NB4 (cell line): ENCODE measurements at regions not wholly inside any gene's neighbourhood (a gene's known extent, or its start where the extent isn't known, plus 50 kb on each side); places are given as distances from the start of the nearest gene placed in this dataset.
A peak's percentile ranks its signal among the peaks of the same experiment; 100 is the strongest.

ENCODE experiments used
- DNase-seq: peaks from one replicate; pipeline ENCODE4 v3.0.0; 2010; ENCODE audit warnings: low read depth
- H3K4me3 ChIP-seq: one replicate; pipeline ENCODE4 v1.5.1; 2011; ENCODE audit warnings: mild to moderate bottlenecking, low read depth, low read length, moderate library complexity
- CTCF ChIP-seq: IDR thresholded peaks from one replicate; pipeline ENCODE4 v1.5.1; 2012; ENCODE audit warnings: low read depth, low read length
- MAX ChIP-seq: IDR thresholded peaks from 2 replicates; pipeline ENCODE4 v1.6.1; 2011; ENCODE audit warnings: low read depth, low read length
- MYC ChIP-seq: IDR thresholded peaks from 2 replicates; pipeline ENCODE4 v1.6.1; 2011; ENCODE audit warnings: low read depth, low read length
- POLR2A ChIP-seq: IDR thresholded peaks from 2 replicates; pipeline ENCODE4 v1.6.1; 2011; ENCODE audit warnings: mild to moderate bottlenecking; ENCODE audit not compliant: insufficient read length; ENCODE audit errors: extremely low read depth

- TF ChIP-seq CTCF, result no peak
- no peak for DNase-seq
- no peak overlapping the region for H3K4me3 ChIP-seq
Measured at GRCh38 chr13:29921542-29921941, 71.1 kb upstream of the UBL3 start.

GRCh38 chr13:29920025-29920643, 69.7 kb upstream of the UBL3 start:
- no peak overlapping the region for H3K4me3 ChIP-seq
- DNase-seq, result no peak
- TF ChIP-seq POLR2A (no peak), MYC (no peak), MAX (no peak), CTCF (no peak)

- DNase-seq, result no peak
- no peak overlapping the region for H3K4me3 ChIP-seq
- TF ChIP-seq CTCF (no peak), POLR2A (no peak), MAX (no peak), MYC (no peak)
Measured at GRCh38 chr13:29918845-29919244, 68.4 kb upstream of the UBL3 start.

DNA sequence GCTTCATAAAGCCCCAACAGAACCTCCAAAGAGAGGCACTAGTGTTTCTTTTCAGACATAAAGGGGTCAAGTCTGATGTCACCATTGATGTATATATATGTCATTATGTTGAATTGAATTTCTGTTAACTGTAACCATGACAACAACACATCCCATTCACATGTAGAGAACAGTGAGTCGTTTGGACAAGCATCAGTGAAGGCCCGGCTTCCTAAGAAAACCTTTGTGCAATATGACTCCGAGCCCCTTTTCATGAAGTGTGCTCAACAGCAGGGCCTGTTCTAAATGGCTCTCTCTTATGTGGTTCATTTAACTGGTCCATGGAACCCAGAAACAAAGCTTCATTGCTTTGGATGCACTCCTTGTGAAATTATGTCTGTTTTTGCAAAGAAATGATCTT, 67.2 kb upstream of the UBL3 start:
- DNase-seq, result no peak
- TF ChIP-seq CTCF (no peak), MYC (no peak), POLR2A (no peak), MAX (no peak)
- H3K4me3 ChIP-seq, result no peak overlapping the region

DNA sequence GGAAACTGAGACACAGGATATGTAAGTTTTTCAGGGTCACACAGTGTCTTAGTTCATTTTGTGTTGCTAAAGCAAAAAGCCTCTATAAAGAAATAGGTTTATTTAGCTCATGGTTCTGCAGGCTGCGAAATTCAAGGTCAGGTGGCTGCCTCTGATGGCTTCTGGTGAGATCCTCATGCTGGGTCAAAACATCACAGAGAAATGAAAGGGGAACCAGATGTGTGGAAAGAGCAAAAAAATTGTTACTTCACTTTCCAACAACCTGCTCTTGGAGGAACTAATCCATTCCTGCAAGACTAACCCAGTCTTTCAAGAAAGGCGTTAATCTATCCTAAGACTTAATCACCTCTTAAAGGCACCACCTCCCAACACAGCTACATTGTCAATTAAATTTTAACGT, 64.2 kb upstream of the UBL3 start:
- peak; percentile 42 for DNase-seq
- H3K4me3 ChIP-seq, result no peak overlapping the region
- no peak for TF ChIP-seq MAX
- no peak for TF ChIP-seq POLR2A
- TF ChIP-seq MYC, result no peak
- no peak for TF ChIP-seq CTCF

DNA sequence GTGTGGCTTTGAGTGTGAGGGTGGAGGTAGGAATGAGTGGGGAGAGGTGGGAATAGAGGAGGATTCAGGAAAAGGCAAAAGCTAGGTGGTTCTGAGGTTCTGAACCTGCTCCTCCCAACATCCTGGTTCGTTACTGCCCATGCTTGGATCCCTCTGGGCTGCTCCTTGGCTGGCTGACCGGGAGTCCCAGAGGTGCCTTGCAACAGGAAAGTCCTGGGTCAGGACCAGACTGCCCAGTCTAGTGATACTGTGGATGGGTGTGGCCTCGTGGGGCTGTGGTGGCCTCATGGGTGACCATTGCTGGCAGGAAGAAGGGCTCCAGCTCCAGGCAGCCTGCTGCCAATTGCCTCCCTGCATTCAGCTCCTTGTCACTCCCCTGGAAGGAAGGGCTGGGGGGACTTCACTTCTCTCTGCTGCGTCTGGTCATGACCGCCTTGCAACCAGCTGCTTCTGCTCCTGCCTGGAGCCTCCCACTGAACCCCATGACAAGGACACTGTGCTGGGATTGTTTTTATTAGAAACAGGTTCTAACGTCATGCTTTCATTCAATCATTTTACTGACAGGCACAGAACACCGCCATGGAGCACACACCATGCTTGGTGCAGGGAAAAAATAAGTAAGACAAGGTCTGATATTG, 61.5 kb upstream of the UBL3 start:
- TF ChIP-seq MAX (no peak), MYC (no peak), CTCF (no peak), POLR2A (no peak)
- DNase-seq, result no peak

More for the DNA sequence above, 61.5 kb upstream of the UBL3 start:
- no peak overlapping the region for H3K4me3 ChIP-seq
